ENCODE measurements at regions not wholly inside any gene's neighbourhood (a gene's known extent, or its start where the extent isn't known, plus 50 kb on each side); places are given as distances from the start of the nearest gene placed in this dataset.

DNA sequence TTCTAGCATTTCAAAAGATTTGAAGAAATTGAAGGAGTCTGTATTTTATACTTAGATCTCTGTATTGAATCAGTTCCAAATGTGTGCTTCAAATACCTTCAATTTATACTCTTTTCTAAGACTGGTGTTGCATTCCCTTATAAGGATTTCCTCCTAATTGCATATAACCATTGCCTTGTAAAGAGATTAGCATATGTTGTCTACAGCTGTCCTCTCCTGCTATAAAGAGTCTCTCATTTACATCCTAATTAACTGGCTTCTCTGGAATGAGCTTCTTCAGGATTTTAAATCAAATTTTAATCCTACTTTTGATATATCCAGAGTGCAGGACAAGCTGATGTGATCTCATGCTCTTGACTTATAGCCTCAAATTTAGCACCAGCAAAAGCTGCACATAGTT lies 957.3 kb downstream of the XPNPEP1 start:
- no peak for TF ChIP-seq FOXA2 (IDR thresholded peaks at IDR 0.05)
- TF ChIP-seq, protein P1, sequence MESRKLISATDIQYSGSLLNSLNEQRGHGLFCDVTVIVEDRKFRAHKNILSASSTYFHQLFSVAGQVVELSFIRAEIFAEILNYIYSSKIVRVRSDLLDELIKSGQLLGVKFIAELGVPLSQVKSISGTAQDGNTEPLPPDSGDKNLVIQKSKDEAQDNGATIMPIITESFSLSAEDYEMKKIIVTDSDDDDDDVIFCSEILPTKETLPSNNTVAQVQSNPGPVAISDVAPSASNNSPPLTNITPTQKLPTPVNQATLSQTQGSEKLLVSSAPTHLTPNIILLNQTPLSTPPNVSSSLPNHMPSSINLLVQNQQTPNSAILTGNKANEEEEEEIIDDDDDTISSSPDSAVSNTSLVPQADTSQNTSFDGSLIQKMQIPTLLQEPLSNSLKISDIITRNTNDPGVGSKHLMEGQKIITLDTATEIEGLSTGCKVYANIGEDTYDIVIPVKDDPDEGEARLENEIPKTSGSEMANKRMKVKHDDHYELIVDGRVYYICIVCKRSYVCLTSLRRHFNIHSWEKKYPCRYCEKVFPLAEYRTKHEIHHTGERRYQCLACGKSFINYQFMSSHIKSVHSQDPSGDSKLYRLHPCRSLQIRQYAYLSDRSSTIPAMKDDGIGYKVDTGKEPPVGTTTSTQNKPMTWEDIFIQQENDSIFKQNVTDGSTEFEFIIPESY (IDR thresholded peaks at IDR 0.05): no peak
- TF ChIP-seq JUND (IDR thresholded peaks at IDR 0.05): no peak
- no peak for TF ChIP-seq SP1 (IDR thresholded peaks at IDR 0.05)
- no peak for TF ChIP-seq RAD21 (IDR thresholded peaks at IDR 0.05)
- TF ChIP-seq NR2F2 (IDR thresholded peaks at IDR 0.05): no peak
- no peak for TF ChIP-seq RXRA (IDR thresholded peaks at IDR 0.05)
- TF ChIP-seq HNF4G (IDR thresholded peaks at IDR 0.05): no peak
- TF ChIP-seq GABPA (IDR thresholded peaks at IDR 0.05 in 1 of 2, conservative IDR thresholded peaks at IDR 0.05 in 1 of 2): no peak
- TF ChIP-seq, protein P2, sequence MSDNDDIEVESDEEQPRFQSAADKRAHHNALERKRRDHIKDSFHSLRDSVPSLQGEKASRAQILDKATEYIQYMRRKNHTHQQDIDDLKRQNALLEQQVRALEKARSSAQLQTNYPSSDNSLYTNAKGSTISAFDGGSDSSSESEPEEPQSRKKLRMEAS (IDR thresholded peaks at IDR 0.05): no peak
- TF ChIP-seq TAF1 (conservative IDR thresholded peaks at IDR 0.05): no peak
- TF ChIP-seq HNF4A (conservative IDR thresholded peaks at IDR 0.05): no peak
- TF ChIP-seq EGR1 (IDR thresholded peaks at IDR 0.05; ENCODE audit: low read depth in 2 of 2): no peak
- TF ChIP-seq, protein P3, sequence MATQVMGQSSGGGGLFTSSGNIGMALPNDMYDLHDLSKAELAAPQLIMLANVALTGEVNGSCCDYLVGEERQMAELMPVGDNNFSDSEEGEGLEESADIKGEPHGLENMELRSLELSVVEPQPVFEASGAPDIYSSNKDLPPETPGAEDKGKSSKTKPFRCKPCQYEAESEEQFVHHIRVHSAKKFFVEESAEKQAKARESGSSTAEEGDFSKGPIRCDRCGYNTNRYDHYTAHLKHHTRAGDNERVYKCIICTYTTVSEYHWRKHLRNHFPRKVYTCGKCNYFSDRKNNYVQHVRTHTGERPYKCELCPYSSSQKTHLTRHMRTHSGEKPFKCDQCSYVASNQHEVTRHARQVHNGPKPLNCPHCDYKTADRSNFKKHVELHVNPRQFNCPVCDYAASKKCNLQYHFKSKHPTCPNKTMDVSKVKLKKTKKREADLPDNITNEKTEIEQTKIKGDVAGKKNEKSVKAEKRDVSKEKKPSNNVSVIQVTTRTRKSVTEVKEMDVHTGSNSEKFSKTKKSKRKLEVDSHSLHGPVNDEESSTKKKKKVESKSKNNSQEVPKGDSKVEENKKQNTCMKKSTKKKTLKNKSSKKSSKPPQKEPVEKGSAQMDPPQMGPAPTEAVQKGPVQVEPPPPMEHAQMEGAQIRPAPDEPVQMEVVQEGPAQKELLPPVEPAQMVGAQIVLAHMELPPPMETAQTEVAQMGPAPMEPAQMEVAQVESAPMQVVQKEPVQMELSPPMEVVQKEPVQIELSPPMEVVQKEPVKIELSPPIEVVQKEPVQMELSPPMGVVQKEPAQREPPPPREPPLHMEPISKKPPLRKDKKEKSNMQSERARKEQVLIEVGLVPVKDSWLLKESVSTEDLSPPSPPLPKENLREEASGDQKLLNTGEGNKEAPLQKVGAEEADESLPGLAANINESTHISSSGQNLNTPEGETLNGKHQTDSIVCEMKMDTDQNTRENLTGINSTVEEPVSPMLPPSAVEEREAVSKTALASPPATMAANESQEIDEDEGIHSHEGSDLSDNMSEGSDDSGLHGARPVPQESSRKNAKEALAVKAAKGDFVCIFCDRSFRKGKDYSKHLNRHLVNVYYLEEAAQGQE (IDR thresholded peaks at IDR 0.05): no peak
- H3K27ac ChIP-seq (ENCODE audit: low read depth in 1 of 2, low read length in 2 of 2): no peak overlapping the region
- H3K9ac ChIP-seq (ENCODE audit: low read depth in 1 of 2, low read length in 2 of 2): no peak overlapping the region
- no peak for DNase-seq (ENCODE audit: low spot score)
- H3K36me3 ChIP-seq (ENCODE audit: control insufficient read depth in 4 of 4, insufficient read depth in 3 of 4, low read depth in 1 of 4, low read length in 3 of 4): no peaks in the 10 kb centered on the region
- no peaks in the 10 kb centered on the region for H3K4me1 ChIP-seq (ENCODE audit: control insufficient read depth in 4 of 4, insufficient read depth in 4 of 4, low read length in 3 of 4)
- no peaks in the 10 kb centered on the region for H3K9me3 ChIP-seq (ENCODE audit: control insufficient read depth in 4 of 4, low read length in 3 of 4)
- H3K27me3 ChIP-seq (ENCODE audit: control insufficient read depth in 4 of 4, insufficient read depth in 4 of 4, low read length in 3 of 4): no peaks in the 10 kb centered on the region
- no peak overlapping the region for H3K4me3 ChIP-seq (ENCODE audit: low read depth in 1 of 3, low read length in 3 of 3)

DNA sequence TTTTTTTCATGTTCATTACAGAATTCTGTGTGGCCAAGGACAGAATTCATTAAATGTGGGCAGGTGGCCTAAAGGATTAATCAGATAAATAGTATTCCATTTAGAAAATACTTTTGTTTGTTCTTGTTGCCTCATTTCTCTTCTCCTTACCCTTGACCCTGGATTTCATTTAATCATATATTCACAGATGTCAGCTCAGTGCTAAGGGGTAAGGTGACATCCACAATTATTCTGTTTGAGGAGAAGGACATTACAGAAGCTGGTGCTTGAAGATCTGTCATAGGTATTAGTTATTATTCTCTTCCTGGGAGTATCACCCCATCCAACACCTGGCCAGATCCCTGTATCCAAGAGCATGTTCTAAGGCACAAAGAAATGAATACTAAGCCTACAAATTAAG lies 961.1 kb downstream of the XPNPEP1 start:
- H3K4me1 ChIP-seq (ENCODE audit: control insufficient read depth in 4 of 4, insufficient read depth in 4 of 4, low read length in 3 of 4): no peaks in the 10 kb centered on the region
- no peaks in the 10 kb centered on the region for H3K36me3 ChIP-seq (ENCODE audit: control insufficient read depth in 4 of 4, insufficient read depth in 3 of 4, low read depth in 1 of 4, low read length in 3 of 4)
- no peaks in the 10 kb centered on the region for H3K27me3 ChIP-seq (ENCODE audit: control insufficient read depth in 4 of 4, insufficient read depth in 4 of 4, low read length in 3 of 4)
- no peak overlapping the region for H3K4me3 ChIP-seq (ENCODE audit: low read depth in 1 of 3, low read length in 3 of 3)
- H3K27ac ChIP-seq (ENCODE audit: low read depth in 1 of 2, low read length in 2 of 2): no peak overlapping the region
- no peak for DNase-seq (ENCODE audit: low spot score)
- no peak overlapping the region for H3K9ac ChIP-seq (ENCODE audit: low read depth in 1 of 2, low read length in 2 of 2)
- H3K9me3 ChIP-seq (ENCODE audit: control insufficient read depth in 4 of 4, low read length in 3 of 4): no peaks in the 10 kb centered on the region
- TF ChIP-seq, protein P4, sequence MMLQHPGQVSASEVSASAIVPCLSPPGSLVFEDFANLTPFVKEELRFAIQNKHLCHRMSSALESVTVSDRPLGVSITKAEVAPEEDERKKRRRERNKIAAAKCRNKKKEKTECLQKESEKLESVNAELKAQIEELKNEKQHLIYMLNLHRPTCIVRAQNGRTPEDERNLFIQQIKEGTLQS (IDR thresholded peaks at IDR 0.05): no peak
- no peak for TF ChIP-seq RAD21 (IDR thresholded peaks at IDR 0.05)
- TF ChIP-seq NR2F2 (IDR thresholded peaks at IDR 0.05): no peak
- no peak for TF ChIP-seq SP1 (IDR thresholded peaks at IDR 0.05)
- TF ChIP-seq, protein P2 (IDR thresholded peaks at IDR 0.05): no peak
- no peak for TF ChIP-seq TAF1 (conservative IDR thresholded peaks at IDR 0.05)
- TF ChIP-seq, protein P5, sequence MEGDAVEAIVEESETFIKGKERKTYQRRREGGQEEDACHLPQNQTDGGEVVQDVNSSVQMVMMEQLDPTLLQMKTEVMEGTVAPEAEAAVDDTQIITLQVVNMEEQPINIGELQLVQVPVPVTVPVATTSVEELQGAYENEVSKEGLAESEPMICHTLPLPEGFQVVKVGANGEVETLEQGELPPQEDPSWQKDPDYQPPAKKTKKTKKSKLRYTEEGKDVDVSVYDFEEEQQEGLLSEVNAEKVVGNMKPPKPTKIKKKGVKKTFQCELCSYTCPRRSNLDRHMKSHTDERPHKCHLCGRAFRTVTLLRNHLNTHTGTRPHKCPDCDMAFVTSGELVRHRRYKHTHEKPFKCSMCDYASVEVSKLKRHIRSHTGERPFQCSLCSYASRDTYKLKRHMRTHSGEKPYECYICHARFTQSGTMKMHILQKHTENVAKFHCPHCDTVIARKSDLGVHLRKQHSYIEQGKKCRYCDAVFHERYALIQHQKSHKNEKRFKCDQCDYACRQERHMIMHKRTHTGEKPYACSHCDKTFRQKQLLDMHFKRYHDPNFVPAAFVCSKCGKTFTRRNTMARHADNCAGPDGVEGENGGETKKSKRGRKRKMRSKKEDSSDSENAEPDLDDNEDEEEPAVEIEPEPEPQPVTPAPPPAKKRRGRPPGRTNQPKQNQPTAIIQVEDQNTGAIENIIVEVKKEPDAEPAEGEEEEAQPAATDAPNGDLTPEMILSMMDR (IDR thresholded peaks at IDR 0.05; ENCODE audit: low read depth, low read length, missing input control): no peak

Data from liver (tissue), 7 donors.